GM13976 (cell line): ENCODE measurements at regions not wholly inside any gene's neighbourhood (a gene's known extent, or its start where the extent isn't known, plus 50 kb on each side); places are given as distances from the start of the nearest gene placed in this dataset.

ENCODE experiments used
- DNase-seq: peaks from one replicate; pipeline ENCODE4 v3.0.0; 2012; ENCODE audit warnings: low spot score
- in situ Hi-C: fragments of 300-500 bp; cut with MboI; formaldehyde crosslinking; loops from one replicate; pipeline ENCODE4 v1.12.0; 2022; ENCODE audit warnings: low sequenced_read_pairs, mixed read lengths, inconsistent platforms; ENCODE audit not compliant: unreplicated experiment
- TF ChIP-seq, protein P1 (sequence below): IDR thresholded peaks from 2 replicates; pipeline ENCODE4 v1.5.1; 2012; ENCODE audit warnings: borderline replicate concordance, mild to moderate bottlenecking; ENCODE audit not compliant: insufficient read depth; ENCODE audit errors: extremely low read depth, missing control alignments, control extremely low read depth

DNA sequence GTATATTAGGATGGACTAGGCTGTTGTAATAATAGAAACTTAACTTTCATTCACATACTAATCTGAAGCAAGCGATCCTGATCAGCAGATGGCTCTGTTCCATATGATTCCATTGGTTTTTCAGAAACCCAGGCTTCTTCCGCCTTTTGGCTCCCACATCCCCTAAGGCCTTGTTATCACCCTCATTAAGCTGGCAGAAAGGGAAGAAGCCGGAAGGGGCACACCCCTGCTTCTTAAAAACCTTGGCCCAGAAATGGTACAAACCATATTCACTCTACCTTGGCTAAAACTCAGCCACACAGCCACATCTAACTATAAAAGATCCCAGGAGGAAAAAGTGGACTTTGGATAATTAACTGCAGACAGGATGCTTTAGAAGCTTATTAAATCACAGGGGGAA, 329.2 kb downstream of the PCNX1 start:
- TF ChIP-seq, protein P1, sequence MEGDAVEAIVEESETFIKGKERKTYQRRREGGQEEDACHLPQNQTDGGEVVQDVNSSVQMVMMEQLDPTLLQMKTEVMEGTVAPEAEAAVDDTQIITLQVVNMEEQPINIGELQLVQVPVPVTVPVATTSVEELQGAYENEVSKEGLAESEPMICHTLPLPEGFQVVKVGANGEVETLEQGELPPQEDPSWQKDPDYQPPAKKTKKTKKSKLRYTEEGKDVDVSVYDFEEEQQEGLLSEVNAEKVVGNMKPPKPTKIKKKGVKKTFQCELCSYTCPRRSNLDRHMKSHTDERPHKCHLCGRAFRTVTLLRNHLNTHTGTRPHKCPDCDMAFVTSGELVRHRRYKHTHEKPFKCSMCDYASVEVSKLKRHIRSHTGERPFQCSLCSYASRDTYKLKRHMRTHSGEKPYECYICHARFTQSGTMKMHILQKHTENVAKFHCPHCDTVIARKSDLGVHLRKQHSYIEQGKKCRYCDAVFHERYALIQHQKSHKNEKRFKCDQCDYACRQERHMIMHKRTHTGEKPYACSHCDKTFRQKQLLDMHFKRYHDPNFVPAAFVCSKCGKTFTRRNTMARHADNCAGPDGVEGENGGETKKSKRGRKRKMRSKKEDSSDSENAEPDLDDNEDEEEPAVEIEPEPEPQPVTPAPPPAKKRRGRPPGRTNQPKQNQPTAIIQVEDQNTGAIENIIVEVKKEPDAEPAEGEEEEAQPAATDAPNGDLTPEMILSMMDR, result no peak
- in situ Hi-C loops, result no loop called here
- DNase-seq, result no peak

DNA sequence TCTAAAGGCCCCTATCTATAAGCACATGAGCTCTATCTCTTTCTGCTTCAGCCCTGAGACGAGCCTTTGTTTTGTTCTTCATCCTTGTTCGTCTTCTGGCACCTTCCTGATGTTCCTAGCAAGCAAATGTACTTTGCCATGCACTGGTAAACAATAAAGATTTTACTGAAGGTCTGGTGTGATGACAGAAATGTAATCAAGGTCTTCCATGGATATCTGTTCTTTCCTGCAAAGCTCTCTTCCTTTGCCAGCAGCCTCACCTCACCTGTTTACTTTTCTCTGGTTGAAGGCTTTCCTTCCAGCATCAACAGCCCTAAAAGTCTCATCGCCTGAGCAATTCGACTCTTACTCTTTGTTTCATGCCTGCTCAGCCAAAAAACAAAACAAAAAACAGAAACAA, 330.3 kb downstream of the PCNX1 start:
- TF ChIP-seq, protein P1, result no peak
- DNase-seq, result no peak
- in situ Hi-C loops, result no loop called here

DNA sequence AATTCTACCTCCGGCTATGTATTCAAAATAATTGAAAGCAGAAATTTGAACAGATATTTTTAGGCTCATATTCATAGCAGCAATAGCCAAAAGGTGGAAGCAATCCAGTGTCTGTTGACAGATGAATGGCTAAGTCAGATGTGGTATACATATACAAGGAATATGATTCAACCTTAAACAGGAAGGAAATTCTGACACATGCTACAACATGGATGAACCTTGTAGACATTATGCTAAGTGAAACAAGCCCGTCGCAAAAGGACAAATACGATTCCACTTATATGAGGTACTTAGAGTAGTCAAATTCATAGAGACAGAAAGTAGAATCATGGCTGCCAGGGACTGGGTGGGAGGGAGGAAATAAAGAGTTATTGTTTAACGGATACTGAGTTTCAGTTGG, 331.6 kb downstream of the PCNX1 start:
- DNase-seq, result no peak
- in situ Hi-C loops, result no loop called here
- TF ChIP-seq, protein P1, result no peak

DNA sequence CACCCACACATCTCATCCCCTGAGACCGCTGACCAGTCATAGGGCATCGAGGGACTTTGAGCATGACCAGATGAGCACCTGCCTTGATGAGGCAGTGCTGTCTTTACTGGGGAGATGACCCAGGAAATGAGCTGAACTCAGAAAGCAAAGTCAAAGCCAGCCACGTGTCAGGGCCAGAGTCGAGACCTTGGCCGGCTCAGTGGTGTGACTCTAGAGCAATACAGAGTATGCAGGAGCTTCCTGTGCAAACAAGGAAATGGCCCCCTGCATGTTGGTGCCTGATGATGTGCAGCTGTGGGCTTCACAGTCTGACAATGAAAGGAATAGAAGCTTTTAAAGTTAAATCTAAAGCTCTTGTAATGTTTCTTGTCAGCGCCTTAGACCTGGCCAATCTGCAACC, 332.9 kb downstream of the PCNX1 start:
- TF ChIP-seq, protein P1, result no peak
- DNase-seq, result no peak
- in situ Hi-C loops, result no loop called here

DNA sequence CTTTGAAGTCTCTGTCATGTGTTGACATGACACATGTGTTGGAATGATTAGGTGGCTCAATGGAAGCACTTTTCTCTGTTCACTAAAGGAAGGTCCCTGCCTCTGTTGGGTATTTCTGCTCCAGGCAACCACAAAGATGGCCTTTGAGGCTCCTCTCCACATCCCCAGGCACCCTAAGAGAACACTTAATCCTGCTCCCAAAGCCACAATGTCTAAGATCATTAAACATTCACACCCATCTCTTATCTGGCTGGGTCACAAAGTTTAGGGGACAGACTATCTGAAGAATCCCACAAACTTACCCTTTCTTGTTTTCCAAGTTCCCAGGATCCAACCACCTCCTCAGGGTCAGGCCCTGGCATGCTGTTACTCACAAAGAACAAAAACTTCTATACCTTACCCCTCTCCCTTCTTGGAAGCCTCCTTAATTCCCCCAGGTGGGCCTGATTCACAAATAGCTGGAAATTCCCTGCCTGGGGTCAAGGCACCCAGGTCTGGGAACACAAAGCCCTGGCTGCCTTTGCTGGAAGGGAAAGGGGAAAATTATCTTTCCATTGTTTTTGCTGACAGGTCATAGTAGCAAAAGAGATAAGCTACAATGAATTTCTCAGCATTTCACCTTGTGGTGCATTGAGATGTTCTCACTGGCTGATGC, 333.7 kb downstream of the PCNX1 start:
- in situ Hi-C loops, result no loop called here
- TF ChIP-seq, protein P1, result no peak
- DNase-seq, result no peak

DNA sequence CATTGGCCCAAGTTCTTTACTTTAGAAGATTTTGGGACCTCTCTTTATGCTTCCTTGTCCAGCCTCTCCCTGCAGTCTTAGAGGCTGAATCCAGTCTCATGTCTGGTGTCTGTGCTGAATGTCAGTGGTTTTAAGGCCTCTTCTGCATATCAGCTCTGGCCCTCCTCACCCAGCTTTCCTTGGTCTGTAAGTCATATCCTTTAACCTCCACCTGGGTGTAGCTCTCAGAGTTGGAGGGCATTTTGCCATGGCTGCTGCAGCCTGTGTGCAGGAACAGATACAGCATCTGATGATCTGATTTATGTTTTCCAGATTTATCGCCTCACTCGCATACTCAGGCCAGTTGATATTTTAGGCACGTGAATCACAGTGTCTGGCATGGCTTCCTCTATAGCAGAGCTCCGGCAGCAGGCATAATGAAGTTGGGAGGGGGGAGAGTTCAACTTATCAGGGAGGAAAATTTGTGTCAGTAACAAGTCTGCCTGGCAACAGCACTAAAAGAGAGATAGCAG, 335.0 kb downstream of the PCNX1 start:
- TF ChIP-seq, protein P1, result no peak
- in situ Hi-C loops, result no loop called here
- DNase-seq, result no peak

DNA sequence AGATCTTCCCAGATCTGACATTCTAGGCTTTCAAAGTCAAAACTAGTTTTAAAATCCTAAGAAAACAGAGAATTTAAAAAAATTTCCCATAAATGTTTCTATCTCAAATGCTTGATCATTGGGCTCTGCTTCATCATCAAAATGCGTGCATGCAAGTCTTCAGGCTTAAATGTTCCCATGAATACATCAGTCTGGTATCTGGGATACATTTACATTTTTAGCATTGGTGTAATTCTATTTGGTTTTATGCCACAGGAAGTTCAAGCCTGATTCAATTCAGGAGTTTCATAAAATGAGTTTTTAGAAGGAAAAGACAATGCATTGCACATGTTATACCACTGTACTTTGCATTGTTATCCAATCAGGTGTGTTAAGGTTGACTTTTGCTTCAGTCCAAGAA, 336.4 kb downstream of the PCNX1 start:
- no peak for DNase-seq
- TF ChIP-seq, protein P1, result no peak
- in situ Hi-C loops, result no loop called here
